ENCODE measurements at regions not wholly inside any gene's neighbourhood (a gene's known extent, or its start where the extent isn't known, plus 50 kb on each side); places are given as distances from the start of the nearest gene placed in this dataset.

DNA sequence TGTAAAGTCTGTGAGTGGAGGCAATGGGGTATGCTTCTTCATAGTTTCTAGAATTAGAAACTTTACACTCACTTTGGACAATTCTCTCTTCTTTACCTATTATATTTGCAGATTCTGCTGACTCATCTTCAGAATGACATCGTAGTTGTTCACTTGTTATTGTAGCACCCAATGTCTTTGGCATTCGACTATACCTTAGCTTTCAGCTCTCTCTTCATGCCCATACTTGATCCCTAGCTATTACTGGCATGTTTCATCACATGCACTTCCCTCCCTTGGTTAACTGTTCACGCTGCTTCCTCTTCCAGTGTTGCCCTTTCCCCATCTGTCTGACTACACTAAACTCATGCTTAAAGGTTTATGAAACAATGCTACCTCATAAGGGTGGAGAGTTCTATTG lies 298.1 kb upstream of the TCF21 start:
- TF ChIP-seq, protein P1, sequence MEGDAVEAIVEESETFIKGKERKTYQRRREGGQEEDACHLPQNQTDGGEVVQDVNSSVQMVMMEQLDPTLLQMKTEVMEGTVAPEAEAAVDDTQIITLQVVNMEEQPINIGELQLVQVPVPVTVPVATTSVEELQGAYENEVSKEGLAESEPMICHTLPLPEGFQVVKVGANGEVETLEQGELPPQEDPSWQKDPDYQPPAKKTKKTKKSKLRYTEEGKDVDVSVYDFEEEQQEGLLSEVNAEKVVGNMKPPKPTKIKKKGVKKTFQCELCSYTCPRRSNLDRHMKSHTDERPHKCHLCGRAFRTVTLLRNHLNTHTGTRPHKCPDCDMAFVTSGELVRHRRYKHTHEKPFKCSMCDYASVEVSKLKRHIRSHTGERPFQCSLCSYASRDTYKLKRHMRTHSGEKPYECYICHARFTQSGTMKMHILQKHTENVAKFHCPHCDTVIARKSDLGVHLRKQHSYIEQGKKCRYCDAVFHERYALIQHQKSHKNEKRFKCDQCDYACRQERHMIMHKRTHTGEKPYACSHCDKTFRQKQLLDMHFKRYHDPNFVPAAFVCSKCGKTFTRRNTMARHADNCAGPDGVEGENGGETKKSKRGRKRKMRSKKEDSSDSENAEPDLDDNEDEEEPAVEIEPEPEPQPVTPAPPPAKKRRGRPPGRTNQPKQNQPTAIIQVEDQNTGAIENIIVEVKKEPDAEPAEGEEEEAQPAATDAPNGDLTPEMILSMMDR (IDR thresholded peaks at IDR 0.05): no peak
- H3K27ac ChIP-seq: no peak overlapping the region

DNA sequence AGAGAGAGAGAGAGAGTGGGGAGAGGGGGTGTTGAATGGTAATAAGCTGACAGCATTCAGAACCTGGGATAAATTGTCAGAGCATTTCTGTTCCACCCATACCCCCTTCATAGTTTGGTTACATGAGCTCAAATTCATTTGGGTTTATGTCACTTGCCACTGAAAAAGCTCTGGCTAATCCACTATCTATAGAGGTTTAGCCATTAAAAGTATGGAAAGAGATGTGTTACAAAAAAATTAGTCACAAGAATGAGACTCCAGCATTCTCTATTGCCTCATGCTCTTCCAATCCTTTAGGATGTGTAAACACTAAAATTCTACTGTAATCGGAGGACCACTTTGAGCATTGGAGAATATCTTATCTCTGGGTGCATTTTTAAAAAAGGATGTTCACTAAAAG lies 297.6 kb upstream of the TCF21 start:
- no peaks in the 10 kb centered on the region for H3K36me3 ChIP-seq
- no peaks in the 10 kb centered on the region for H3K4me1 ChIP-seq (ENCODE audit: control insufficient read depth in 1 of 2, insufficient read depth in 1 of 2, low read depth in 1 of 2, low read length in 1 of 2)
- H3K27ac ChIP-seq: no peak overlapping the region
- H3K27me3 ChIP-seq: no peaks in the 10 kb centered on the region
- TF ChIP-seq, protein P1 (IDR thresholded peaks at IDR 0.05): no peak
- H3K9me3 ChIP-seq: no peaks in the 10 kb centered on the region
- no peak overlapping the region for H3K4me3 ChIP-seq (ENCODE audit: low read depth in 1 of 2, low read length in 1 of 2)

More for the DNA sequence above, 298.1 kb upstream of the TCF21 start:
- Histone ChIP-seq H3K9me3 (no peaks in the 10 kb centered on the region), H3K4me3 (ENCODE audit: low read depth in 1 of 2, low read length in 1 of 2) (no peak overlapping the region), H3K36me3 (no peaks in the 10 kb centered on the region), H3K4me1 (ENCODE audit: control insufficient read depth in 1 of 2, insufficient read depth in 1 of 2, low read depth in 1 of 2, low read length in 1 of 2) (no peaks in the 10 kb centered on the region), H3K27me3 (no peaks in the 10 kb centered on the region)

DNA sequence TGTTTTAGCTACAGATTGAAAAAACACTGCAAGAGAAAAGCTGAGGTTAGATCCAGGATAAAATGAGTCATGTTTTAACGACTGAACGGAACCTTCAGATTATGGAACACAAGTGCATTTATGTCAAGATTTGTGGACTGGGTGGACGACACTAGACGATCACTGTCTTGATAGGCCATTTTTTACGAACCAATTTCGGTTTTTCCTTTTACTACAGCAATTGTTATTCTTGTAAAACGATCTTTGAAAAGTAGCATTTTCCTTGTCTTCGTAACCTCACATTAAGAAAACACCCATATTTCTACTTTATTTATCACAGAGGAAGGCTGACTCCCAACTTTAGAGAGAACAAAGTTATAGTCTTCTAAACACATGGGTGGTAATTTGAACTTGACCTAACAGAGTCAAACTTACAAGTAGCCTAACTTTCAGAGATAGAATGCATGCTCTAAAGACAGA lies 294.2 kb upstream of the TCF21 start:
- Histone ChIP-seq H3K4me3 (ENCODE audit: low read depth in 1 of 2, low read length in 1 of 2) (no peak overlapping the region), H3K27me3 (no peaks in the 10 kb centered on the region), H3K4me1 (ENCODE audit: control insufficient read depth in 1 of 2, insufficient read depth in 1 of 2, low read depth in 1 of 2, low read length in 1 of 2) (no peaks in the 10 kb centered on the region), H3K36me3 (no peaks in the 10 kb centered on the region), H3K9me3 (no peaks in the 10 kb centered on the region), H3K27ac (no peak overlapping the region)
- TF ChIP-seq, protein P1 (IDR thresholded peaks at IDR 0.05): no peak

DNA sequence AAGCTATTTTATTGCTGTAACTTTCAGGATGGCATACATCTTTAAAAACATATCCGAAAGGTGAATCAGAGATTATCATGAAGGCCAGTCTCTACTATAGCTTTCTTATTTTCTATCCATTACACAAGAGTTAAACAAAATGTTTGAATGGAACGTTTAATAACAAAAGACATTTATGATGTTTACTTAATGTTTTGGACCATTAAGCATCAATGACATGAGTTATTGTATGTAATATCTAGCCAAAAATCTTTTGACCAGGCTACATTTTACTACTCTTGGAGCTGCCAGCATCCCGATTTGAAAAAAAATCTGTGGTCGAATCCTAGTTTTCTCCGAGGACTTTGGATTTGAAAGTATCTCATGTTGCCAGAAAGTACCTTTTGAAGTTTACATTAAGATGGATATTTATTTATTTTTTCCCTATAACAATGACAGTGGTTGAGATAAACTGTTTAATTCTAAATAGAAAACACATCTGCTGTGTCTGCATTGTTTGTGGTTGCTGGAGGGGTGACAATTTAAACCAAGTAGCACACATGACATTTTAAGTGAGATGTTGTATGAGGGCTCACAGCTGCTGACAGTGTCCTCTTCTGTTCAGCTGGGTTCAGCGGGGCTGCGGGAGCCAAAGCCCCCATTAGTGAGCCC lies 293.7 kb upstream of the TCF21 start:
- no peaks in the 10 kb centered on the region for H3K9me3 ChIP-seq
- H3K4me1 ChIP-seq (ENCODE audit: control insufficient read depth in 1 of 2, insufficient read depth in 1 of 2, low read depth in 1 of 2, low read length in 1 of 2): no peaks in the 10 kb centered on the region
- no peaks in the 10 kb centered on the region for H3K36me3 ChIP-seq
- TF ChIP-seq, protein P1 (IDR thresholded peaks at IDR 0.05): no peak
- no peaks in the 10 kb centered on the region for H3K27me3 ChIP-seq
- no peak overlapping the region for H3K4me3 ChIP-seq (ENCODE audit: low read depth in 1 of 2, low read length in 1 of 2)
- no peak overlapping the region for H3K27ac ChIP-seq

DNA sequence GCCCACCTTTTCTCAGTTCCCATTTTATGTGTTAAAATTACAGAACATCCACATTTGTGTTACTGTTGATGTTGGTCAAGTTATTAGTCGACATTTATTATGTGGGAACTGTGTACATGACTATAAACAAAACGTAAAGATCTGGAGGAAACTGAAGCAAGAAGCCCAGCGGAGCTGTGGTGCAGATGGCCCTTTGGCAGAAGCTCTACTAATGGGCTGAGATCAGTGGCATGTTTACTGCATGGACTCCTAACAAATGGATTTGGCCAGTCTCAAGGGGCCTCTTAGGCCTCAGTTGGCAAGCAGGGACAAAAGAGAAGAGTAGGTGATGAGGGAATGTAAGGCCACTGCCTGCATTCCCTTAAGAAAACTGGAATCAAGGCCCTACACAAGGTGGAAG lies 282.1 kb upstream of the TCF21 start:
- Histone ChIP-seq H3K36me3 (no peaks in the 10 kb centered on the region), H3K27me3 (no peaks in the 10 kb centered on the region), H3K9me3 (no peaks in the 10 kb centered on the region), H3K27ac (no peak overlapping the region), H3K4me3 (ENCODE audit: low read depth in 1 of 2, low read length in 1 of 2) (no peak overlapping the region), H3K4me1 (ENCODE audit: control insufficient read depth in 1 of 2, insufficient read depth in 1 of 2, low read depth in 1 of 2, low read length in 1 of 2) (no peaks in the 10 kb centered on the region)
- TF ChIP-seq, protein P1 (IDR thresholded peaks at IDR 0.05): no peak
